RWPE2 (cell line): ENCODE measurements at regions not wholly inside any gene's neighbourhood (a gene's known extent, or its start where the extent isn't known, plus 50 kb on each side); places are given as distances from the start of the nearest gene placed in this dataset.

Experiments used
- ATAC-seq: fragments of 200-7000 bp; cut with Tn5 transposase; 3 replicates; pipeline ENCODE4 v1.9.1; 2021; ENCODE audit warnings: low read depth
- DNase-seq: peaks from one replicate; pipeline ENCODE4 v3.0.0-alpha.2; 2020; ENCODE audit warnings: low spot score
- H3K27ac ChIP-seq: fragments of 450-650 bp; 2 replicates; pipeline ENCODE4 v1.5.1; 2017; ENCODE audit warnings: mild to moderate bottlenecking; ENCODE audit not compliant: poor library complexity, severe bottlenecking
- H3K27me3 ChIP-seq: fragments of 250-450 bp; sonication (Bioruptor Pico); 2 replicates; pipeline ENCODE4 v1.5.1; 2021; ENCODE audit warnings: mild to moderate bottlenecking, moderate library complexity; ENCODE audit not compliant: insufficient read depth, poor library complexity, severe bottlenecking
- H3K36me3 ChIP-seq: fragments of 250-450 bp; sonication (Bioruptor Pico); 2 replicates; pipeline ENCODE4 v1.5.1; 2020; ENCODE audit warnings: low read depth, mild to moderate bottlenecking, moderate library complexity
- H3K4me1 ChIP-seq: fragments of 250-450 bp; sonication (Bioruptor Pico); 2 replicates; pipeline ENCODE4 v1.5.1; 2021; ENCODE audit warnings: mild to moderate bottlenecking, moderate library complexity; ENCODE audit not compliant: insufficient read depth, poor library complexity, severe bottlenecking
- H3K4me3 ChIP-seq: fragments of 250-450 bp; sonication (Bioruptor Pico); 2 replicates; pipeline ENCODE4 v1.5.1; 2021; ENCODE audit warnings: mild to moderate bottlenecking, moderate library complexity; ENCODE audit not compliant: severe bottlenecking
- H3K9me3 ChIP-seq: fragments of 250-450 bp; sonication (Bioruptor Pico); 2 replicates; pipeline ENCODE4 v1.5.1; 2021; ENCODE audit warnings: mild to moderate bottlenecking, moderate library complexity; ENCODE audit not compliant: severe bottlenecking
- CTCF ChIP-seq: fragments of 450-650 bp; IDR thresholded peaks from one replicate; pipeline ENCODE4 v1.5.1; 2017; ENCODE audit warnings: mild to moderate bottlenecking, moderate library complexity; ENCODE audit not compliant: poor library complexity, severe bottlenecking

- no peak overlapping the region for H3K27ac ChIP-seq
- no peak for ATAC-seq
- DNase-seq = no peak
- H3K4me1 ChIP-seq = no peaks in the 10 kb centered on the region
- H3K36me3 ChIP-seq = no peaks in the 10 kb centered on the region
- H3K9me3 ChIP-seq = no peaks in the 10 kb centered on the region
- H3K27me3 ChIP-seq = peaks cover 45% of the 10 kb centered on the region
- TF ChIP-seq CTCF = no peak
- no peak overlapping the region for H3K4me3 ChIP-seq
These were observed 333.4 kb upstream of the THRB start for GRCh38 chr3:24828011-24828410.

- TF ChIP-seq CTCF = no peak
- H3K4me1 ChIP-seq = no peaks in the 10 kb centered on the region
- DNase-seq (no peak), ATAC-seq (no peak)
- no peaks in the 10 kb centered on the region for H3K36me3 ChIP-seq
- peaks cover 45% of the 10 kb centered on the region for H3K27me3 ChIP-seq
- H3K4me3 ChIP-seq = no peak overlapping the region
- no peaks in the 10 kb centered on the region for H3K9me3 ChIP-seq
- H3K27ac ChIP-seq = no peak overlapping the region
These were observed 333.9 kb upstream of the THRB start for GRCh38 chr3:24828551-24828950.

GRCh38 chr3:24829011-24829581, 334.4 kb upstream of the THRB start:
- DNase-seq (no peak), ATAC-seq (peak; percentile 60)
- no peaks in the 10 kb centered on the region for H3K36me3 ChIP-seq
- no peaks in the 10 kb centered on the region for H3K9me3 ChIP-seq
- TF ChIP-seq CTCF = no peak
- H3K4me1 ChIP-seq = no peaks in the 10 kb centered on the region
- no peak overlapping the region for H3K27ac ChIP-seq
- peaks cover 45% of the 10 kb centered on the region for H3K27me3 ChIP-seq
- no peak overlapping the region for H3K4me3 ChIP-seq

GRCh38 chr3:24829629-24830229, 335.1 kb upstream of the THRB start:
- Histone ChIP-seq H3K9me3 (no peaks in the 10 kb centered on the region), H3K27ac (no peak overlapping the region), H3K36me3 (no peaks in the 10 kb centered on the region), H3K4me1 (no peaks in the 10 kb centered on the region), H3K4me3 (no peak overlapping the region), H3K27me3 (peaks cover 45% of the 10 kb centered on the region)
- DNase-seq (no peak), ATAC-seq (peak; percentile 53)
- TF ChIP-seq CTCF = no peak
